HG03108 (cell line): ENCODE measurements at regions not wholly inside any gene's neighbourhood (a gene's known extent, or its start where the extent isn't known, plus 50 kb on each side); places are given as distances from the start of the nearest gene placed in this dataset.
"Not testable (repeated sequence)": the region's sequence is repeated elsewhere in the genome, so short reads cannot be mapped to it uniquely, and the experiment has no call there.

Source experiments
- ATAC-seq: cut with Tn5 transposase; IDR thresholded peaks from one replicate; pipeline ENCODE4 v1.9.1; 2021; ENCODE audit warnings: moderate library complexity; ENCODE audit not compliant: unreplicated experiment

GRCh38 chr3:105285653-105286241 lies 81.0 kb upstream of the ALCAM start:
- ATAC-seq: no peak

DNA sequence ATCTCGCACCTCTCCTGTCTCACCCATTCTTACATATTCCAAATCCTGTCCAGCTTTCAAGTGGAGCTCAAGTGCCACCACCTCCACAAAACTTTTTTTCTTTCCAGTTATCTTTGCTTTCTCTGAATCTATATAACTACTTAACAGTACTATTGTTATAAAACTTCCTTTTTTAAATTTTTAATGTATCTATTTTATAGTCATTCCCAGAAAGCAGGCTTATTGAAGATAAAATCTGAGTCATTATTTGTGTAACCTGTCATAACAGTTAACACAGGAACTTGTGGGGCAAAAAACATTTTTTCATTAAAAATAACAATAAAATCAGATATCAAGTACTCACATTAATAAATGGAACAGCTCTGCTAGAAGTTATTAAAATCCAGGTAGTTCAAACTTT lies 73.3 kb upstream of the ALCAM start:
- no peak for ATAC-seq

DNA sequence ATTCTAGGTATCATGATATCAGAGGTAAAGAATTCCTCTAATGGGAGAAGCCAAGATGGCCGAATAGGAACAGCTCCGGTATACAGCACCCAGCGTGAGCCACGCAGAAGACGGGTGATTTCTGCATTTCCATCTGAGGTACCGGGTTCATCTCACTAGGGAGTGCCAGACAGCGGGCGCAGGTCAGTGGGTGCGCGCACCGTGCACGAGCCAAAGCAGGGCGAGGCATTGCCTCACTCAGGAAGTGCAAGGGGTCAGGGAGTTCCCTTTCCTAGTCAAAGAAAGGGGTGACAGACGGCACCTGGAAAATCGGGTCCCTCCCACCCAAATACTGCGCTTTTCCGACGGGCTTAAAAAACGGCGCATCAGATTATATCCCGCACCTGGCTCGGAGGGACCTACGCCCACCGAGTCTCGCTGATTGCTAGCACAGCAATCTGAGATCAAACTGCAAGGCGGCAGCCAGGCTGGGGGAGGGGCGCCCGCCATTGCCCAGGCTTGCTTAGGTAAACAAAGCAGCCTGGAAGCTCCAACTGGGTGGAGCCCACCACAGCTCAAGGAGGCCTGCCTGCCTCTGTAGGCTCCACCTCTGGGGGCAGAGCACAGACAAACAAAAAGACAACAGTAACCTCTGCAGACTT lies 70.4 kb upstream of the ALCAM start:
- not testable (repeated sequence) for ATAC-seq

DNA sequence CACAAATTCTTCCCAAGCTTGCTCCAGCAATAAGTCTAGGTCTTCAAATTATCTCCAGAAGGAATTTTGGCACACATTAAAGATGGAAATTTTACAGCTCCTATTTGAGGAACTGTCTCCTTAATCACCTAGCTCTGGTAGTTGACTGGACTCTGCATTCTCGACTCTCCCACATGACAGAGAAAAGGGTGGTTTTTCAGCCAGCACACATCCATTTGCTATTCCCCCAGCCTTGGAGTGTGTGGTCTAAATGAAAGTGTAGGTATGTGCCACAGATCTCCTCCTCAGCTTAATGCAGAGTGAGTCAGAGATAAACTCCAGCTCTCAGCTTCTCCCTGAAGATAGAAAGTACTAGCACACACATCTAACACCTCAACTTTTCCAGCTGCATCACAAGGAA lies 62.2 kb upstream of the ALCAM start:
- no peak for ATAC-seq

DNA sequence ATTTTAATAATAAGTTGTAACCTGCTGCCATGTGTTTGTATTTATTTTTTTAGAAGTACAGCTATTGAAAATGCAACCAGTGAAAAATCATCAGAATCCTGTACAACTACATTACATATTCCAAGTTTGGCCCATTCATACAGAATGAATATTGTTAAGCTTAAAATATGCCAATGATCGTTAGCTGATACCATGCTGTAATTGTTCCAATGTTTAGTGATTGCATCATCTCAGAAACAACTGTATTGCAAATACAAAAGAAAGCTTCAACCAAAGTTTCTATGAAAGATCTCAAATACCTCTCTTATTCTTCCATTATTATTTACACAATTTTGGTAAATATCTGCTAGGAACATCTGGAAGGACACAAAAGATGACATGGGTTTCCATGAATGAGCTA lies 51.6 kb upstream of the ALCAM start:
- no peak for ATAC-seq

- no peak for ATAC-seq
Observed at GRCh38 chr3:105315815-105316214, 50.9 kb upstream of the ALCAM start.

DNA sequence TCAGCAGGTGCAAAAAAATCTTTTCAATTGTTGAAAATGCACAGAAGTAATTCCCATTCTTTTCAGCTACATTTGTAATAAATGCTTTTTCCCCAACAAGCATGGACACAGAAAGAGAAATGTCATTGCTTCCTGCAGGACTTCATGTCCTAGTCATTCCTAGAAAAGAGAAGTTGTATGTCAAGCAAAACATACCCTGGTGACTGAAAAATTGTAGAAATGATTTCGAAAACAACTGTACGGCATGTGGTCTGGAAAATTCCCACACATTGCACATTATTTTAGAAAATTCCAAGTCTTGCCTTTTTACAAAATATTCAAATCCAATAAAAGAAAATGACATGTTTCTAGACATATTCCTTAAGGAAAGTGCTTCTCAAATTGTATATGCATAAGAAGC lies 50.4 kb upstream of the ALCAM start:
- no peak for ATAC-seq
